ENCODE measurements at regions not wholly inside any gene's neighbourhood (a gene's known extent, or its start where the extent isn't known, plus 50 kb on each side); places are given as distances from the start of the nearest gene placed in this dataset.
A peak's percentile ranks its signal among the peaks of the same experiment; 100 is the strongest.
"Not testable (repeated sequence)": the region's sequence is repeated elsewhere in the genome, so short reads cannot be mapped to it uniquely, and the experiment has no call there.

- DNase-seq (ENCODE audit: low read depth): no peak
Observed at GRCh38 chr9:80521151-80521550, 949.4 kb downstream of the TLE4 start.

GRCh38 chr9:80520231-80520630, 948.5 kb downstream of the TLE4 start:
- no peak for DNase-seq (ENCODE audit: low read depth)

DNA sequence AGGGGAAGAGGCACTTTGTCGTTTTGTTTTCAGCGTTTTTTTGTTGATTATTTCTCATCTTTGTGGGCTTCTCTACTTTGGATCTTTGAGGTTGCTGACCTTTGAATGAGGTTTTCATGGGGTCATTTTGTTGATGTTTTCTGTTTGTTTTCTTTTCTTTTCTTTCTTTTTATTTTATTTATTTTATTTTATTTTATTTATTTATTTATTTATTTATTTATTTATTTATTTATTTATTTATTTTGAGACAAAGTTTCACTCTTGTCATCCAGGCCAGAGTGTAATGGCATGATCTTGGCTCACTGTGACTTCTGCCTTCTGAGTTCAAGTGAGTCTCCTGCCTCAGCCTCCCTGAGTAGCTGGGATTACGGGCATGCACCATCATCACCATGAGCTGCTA, 946.7 kb downstream of the TLE4 start:
- no peak for DNase-seq (ENCODE audit: low read depth)

GRCh38 chr9:80516679-80517078, 944.9 kb downstream of the TLE4 start:
- DNase-seq (ENCODE audit: low read depth): no peak

GRCh38 chr9:80509358-80509757, 937.6 kb downstream of the TLE4 start:
- no peak for DNase-seq (ENCODE audit: low read depth)

- no peak for DNase-seq (ENCODE audit: low read depth)
Observed at GRCh38 chr9:80507611-80508010, 935.8 kb downstream of the TLE4 start.

DNA sequence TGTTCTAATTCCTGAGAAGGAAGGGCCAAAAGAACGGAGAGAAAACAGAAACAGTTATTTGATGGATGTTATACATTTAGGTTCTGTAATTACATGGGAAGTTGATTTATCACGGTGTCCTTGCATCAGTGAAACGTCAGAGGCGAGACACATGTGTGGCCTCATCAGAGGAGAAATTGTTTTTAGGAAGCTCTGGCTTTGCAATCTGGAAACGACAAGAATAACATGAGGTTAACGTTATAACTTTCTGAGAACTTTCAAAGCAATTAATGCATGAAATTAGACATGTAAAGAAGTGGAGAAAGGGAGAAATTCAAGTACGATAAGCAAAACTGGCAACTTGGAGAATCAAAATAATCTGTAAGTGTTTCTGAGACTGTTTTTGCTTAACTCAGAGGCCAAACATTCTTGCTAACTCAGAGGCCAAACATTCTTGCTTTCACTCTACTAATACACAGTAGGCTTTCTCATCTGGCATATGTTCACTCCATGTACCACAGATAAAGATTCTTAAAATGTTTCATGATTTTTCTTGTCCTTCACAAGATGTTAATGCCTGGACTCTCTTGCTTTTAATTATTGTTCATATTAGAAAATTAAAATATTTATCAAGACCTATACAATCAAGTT, 933.0 kb downstream of the TLE4 start:
- peak; percentile 45 for DNase-seq (ENCODE audit: low read depth)

DNA sequence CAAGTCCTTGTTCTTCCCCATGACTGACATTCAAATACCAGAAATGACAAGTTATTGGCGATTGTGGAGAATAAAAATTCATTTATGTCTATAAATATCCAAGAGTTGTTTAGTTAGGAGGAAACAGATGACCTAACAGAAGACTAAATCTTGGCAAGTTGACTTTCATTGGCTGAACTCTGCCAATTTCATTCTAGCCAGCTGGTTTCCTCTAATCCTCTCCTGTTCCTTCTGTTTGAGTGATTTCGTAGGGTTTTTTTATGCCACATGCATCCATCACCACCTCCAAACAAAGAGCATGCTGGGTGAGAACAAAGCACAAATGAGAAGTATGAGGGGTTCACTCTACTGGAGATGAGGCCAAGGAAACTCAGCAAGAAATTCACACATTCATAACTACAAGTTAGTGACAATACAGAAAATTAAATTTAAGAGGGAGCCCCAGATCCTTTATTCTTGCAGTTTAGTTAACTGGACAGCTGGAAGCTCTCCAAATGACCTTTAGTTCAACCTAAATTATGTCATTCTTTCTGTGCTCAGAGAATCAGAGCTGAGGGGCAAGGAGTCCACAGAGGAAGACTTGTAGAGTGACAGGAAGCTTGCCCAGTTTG, 932.0 kb downstream of the TLE4 start:
- peak; percentile 17 for DNase-seq (ENCODE audit: low read depth)

DNA sequence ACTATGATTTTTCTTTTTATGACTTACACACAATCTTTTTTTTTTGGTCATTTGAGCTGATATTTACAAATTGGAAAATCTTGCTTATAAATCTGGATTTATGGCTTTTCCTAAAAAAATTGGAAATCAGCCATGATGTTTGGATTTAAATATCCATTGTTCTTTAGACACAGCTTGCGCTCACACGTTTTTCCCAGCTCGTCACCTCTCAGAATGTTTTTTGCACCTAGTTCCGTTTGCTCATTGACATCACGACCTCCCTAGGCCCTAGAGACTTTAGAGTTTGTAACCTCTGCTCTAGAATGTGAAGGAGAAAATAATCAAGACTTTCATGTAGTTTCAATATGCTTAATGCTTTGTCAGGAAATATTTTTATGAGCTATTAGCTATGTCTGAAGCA, 930.5 kb downstream of the TLE4 start:
- DNase-seq (ENCODE audit: low read depth): no peak

GRCh38 chr9:80501635-80502034, 929.9 kb downstream of the TLE4 start:
- DNase-seq (ENCODE audit: low read depth): peak; percentile 66

DNA sequence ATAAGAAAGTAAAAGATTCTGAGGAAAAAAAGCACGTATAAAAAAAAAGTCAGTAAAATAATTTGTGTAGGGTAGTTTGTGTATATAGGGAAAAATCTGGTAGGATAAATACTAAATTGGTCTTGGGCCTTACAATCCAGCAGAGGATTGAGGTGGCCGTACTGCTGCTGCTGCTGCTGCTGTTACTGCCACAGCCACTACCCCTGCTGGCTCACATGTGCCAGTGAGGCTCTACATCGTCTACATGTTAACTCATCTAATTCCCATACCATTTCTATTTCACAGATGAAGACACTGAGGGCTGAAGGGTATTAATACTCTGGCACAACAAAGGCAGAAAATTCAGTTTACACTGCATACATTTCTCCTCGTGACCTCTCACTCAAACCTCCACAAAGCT, 928.5 kb downstream of the TLE4 start:
- DNase-seq (ENCODE audit: low read depth): no peak

DNA sequence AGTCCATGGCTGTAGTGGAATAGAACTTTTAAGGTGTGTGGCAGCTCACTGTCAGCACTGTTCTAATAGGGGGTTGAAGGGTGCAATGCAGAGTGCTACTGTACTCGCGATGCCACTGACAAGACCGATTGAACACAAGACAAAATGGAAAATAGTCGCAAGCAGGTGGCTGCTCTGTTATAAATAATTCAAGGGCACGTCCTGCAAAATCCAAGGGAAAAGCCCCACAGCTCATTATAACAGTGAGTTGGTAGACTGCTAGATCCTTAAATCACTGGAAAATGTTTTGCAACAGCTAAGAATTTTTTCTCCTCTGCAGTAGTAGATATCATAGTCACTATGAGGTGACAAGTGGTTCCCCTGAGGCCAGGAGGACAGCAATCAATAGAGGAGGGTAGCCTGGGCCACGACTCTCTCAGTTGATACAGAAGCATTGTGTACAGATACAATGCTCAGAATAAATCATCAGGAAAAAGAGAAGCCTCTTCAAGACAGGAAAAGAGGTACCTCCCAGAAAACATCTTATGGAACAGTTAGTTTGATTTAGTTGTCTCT, 926.3 kb downstream of the TLE4 start:
- no peak for DNase-seq (ENCODE audit: low read depth)

DNA sequence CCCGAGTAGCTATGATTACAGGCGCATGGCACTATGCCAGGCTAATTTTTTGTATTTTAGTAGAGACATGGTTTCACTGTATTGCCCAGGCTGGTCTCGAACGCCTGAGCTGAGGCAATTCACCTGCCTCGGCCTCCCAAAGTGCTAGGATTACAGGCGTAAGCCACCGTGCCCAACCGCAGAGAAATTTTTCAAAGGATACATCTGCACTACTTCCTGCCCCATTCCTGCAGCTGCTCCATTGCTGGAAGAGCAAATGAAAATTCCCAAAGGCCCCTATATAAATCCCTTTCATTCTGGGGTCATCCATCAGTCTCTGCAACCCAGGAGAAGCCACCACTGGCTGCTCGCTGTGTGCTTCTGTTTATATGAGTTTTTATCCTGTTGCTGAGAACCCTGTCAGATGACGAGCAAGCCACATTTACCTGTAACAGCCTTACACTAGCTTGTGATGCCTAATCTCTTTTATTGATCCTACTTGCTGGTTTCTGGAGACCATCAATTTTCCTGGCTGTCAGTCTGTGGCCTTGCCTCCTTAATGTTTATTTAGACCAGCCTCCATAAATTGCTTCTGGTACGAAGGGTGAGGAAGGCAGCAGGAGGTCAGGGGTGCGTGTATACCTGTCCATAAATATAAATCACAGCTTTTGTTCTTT, 925.3 kb downstream of the TLE4 start:
- DNase-seq (ENCODE audit: low read depth): no peak

DNA sequence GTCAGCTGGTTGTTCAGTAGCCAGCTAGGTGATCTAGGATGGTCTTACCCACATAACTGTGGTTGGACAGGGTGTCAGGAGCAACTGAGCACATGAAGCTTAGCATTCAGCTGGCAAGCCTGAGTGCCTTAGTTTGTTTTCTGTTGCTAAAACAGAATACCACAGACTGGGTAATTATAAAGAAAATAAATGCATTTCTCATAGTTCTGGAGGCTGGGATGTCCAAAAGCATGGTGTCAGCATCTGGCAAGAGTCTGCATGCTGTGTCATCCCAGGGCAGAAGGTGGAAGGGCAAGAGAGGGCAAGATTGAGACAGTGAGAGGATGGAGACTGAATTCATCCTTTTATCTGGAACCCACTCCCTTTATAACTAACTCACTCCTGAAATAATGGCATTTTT, 921.5 kb downstream of the TLE4 start:
- no peak for DNase-seq (ENCODE audit: low read depth)

DNA sequence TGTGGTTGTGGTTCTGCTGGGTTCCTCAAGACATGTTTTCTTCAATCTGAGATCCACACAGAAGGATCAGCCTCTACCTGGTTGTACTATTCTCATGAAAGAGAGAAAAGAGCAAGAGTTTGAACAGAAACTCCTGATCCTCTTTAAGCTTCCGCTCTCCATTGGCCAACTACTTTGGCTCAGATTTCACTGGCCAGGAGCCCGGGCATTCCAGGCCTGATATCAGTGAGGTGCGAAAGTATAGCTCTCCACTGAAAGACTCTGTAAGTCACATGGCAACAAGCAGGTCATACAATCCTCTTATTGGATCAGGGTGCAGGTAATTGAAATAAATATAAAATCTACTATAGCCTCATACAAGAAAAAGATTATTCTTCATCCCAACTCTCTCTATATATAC, 920.5 kb downstream of the TLE4 start:
- peak; percentile 18 for DNase-seq (ENCODE audit: low read depth)

DNA sequence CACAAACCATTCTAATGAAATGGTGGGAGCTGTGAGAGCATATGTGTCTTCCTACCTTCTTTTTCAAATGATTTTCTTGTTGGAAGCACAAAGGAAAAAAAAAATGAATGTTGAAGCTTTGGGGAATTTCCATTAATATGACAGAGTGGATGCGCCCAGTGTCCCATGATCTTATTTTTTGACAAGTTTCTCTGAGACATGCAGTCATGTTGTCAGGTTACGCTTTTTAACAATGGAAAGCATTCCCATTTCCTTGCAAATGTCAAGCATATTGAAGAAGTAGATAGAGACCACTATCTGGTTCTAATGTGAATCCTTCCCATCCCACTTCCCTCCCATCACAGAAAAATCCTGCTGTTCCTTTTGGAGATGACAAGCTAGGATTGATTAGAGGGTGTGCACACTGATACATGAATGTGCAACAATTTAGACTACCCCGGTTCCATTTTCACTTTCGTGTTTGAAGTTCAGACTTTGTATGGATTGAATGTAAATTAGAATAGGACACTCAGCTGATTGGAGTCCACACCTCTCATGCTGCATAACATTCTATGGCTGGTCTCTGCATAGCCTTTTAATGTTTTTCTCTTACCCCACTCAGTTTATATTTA, 919.4 kb downstream of the TLE4 start:
- no peak for DNase-seq (ENCODE audit: low read depth)

GRCh38 chr9:80489329-80489728, 917.6 kb downstream of the TLE4 start:
- no peak for DNase-seq (ENCODE audit: low read depth)

DNA sequence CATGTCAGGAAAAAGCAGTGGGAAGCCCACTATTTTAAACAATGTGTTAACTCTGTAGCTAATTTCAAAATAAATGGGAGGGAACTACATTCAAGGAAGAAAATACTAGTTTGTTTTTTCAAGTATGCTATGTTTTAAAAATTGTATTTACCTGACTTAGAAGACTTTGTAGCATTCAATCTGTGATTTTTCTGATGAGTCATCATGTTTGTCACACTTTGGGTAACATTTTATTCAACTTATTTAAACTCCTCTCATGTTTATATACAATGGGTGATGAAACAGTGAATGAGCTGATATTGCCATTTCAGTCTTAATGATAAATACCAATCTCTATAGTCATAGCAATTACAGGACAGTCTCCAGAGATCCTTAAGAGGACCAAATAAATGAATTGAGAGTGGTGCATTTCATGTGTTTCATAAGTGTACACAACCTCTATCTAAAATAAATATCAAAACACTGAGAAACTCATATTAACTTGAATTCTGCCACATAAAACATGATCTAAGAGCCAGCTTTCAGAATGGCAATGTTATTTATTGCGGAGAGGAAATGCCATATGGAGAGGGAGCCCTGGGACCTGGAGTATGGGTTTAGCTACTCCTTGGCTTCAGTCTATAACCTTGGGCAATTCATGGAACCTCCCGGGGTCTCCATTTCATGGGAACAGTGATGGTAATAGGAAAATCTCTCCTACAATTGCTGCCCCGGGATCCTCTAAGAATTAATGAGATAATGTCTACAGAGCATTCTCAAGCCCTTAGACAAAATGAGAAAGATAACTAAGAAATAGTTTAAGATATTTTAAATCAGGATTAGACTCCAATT, 913.9 kb downstream of the TLE4 start:
- no peak for DNase-seq (ENCODE audit: low read depth)

DNA sequence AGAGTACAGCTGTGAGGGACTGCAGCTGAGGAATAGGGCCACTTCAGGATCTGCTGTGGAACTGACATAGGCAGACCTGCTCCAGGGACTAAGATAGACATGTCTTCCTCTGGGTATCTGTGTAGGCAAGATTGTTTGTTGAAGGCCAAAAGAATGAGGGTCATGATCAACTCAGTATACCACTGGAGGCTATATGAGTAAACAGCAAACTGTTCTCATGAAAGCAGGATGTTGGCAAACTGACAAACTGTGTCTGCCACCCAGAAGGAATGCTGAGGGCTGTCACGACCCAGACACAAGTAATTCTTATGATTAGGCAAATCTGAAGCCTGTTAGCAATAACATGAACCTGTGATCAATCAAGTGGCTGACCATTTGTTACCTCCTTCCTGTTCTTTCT, 910.5 kb downstream of the TLE4 start:
- DNase-seq (ENCODE audit: low read depth): not testable (repeated sequence)

DNA sequence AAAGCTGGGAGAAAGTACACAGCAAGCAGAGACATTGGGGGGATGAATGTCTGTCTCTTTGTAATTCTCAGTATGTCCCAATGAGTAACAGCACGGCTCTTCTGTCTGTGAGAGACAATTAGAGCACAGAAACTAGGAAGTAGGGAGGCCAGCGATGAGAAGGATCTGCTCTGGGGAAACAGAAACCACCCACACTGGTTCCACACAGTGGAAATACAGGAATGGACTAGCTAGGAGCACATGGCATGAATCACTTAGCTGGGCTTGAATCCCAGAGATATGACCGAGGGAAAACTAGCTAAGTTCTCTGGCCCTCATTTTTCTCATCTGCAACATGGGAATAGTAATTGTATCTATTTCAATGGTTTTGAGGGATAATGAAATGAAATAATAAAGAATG, 895.9 kb downstream of the TLE4 start:
- DNase-seq (ENCODE audit: low read depth): peak; percentile 4

GRCh38 chr9:80465556-80465955, 893.8 kb downstream of the TLE4 start:
- no peak for DNase-seq (ENCODE audit: low read depth)

DNA sequence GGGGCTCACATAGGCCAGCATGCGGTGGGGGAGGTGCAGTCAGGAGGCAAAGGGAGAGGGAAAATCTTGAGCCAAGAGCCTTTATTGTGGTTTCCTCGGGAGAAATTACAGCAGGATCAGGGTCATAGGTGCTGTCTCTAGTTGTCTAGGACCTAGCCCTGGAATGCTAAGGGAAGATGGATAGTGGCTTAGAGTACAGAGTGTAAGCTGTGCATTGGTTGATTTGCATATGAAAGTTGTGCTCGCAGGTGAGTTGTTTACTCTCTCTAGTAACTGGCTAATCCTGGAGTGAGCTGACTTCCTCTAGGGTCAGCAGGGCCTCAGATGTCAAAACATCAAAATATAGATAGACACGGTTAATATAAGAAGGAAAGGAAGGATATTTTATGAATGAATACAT, 877.7 kb downstream of the TLE4 start:
- DNase-seq (ENCODE audit: low read depth): no peak
